Upper lobe of left lung (tissue), 6 donors: ENCODE measurements at regions not wholly inside any gene's neighbourhood (a gene's known extent, or its start where the extent isn't known, plus 50 kb on each side); places are given as distances from the start of the nearest gene placed in this dataset.
"Not testable (repeated sequence)": the region's sequence is repeated elsewhere in the genome, so short reads cannot be mapped to it uniquely, and the experiment has no call there.

ENCODE experiments used
- ATAC-seq, 2 donors: fragments of 200-7000 bp; cut with Tn5 transposase; one replicate each; pipeline ENCODE4 v1.9.1; 2022; ENCODE audit warnings: mild to moderate bottlenecking in 2 of 2, moderate library complexity in 2 of 2; ENCODE audit not compliant: low FRiP score in 2 of 2
- DNase-seq, 2 donors: peaks; one replicate each; pipeline ENCODE4 v3.0.0-alpha.2; 2019 to 2020
- H3K27ac ChIP-seq, 4 donors: fragments of 200-600 bp; sonication (generic); one replicate each; pipeline ENCODE4 v1.5.1; 2016 to 2019
- H3K27me3 ChIP-seq, 4 donors: fragments of 200-600 bp; sonication (generic); one replicate each; pipeline ENCODE4 v1.5.1; 2017 to 2019
- H3K36me3 ChIP-seq, 4 donors: fragments of 200-600 bp; sonication (generic); one replicate each; pipeline ENCODE4 v1.5.1; 2016 to 2019
- H3K4me1 ChIP-seq, 4 donors: fragments of 200-600 bp; sonication (generic); one replicate each; pipeline ENCODE4 v1.5.1; 2018 to 2019
- H3K4me3 ChIP-seq, 4 donors: fragments of 200-600 bp; sonication (generic); one replicate each; pipeline ENCODE4 v1.5.1; 2017 to 2019; ENCODE audit warnings: mild to moderate bottlenecking in 2 of 4, moderate library complexity in 1 of 4
- H3K9me3 ChIP-seq, 4 donors: fragments of 200-600 bp; sonication (generic); one replicate each; pipeline ENCODE4 v1.5.1; 2018 to 2019
- EP300 ChIP-seq, 4 donors: sonication (generic); formaldehyde crosslinking; IDR thresholded peaks; one replicate each; pipeline ENCODE4 v1.5.1; 2017; ENCODE audit warnings: antibody characterized with exemption in 4 of 4, control low read depth in 2 of 4
- POLR2A ChIP-seq, 4 donors: fragments of 450-650 bp; IDR thresholded peaks; one replicate each; pipeline ENCODE4 v1.5.1; 2016 to 2017; ENCODE audit warnings: antibody characterized with exemption in 4 of 4, mild to moderate bottlenecking in 2 of 4
- POLR2AphosphoS5 ChIP-seq, 2 donors: sonication (generic); formaldehyde crosslinking; IDR thresholded peaks; one replicate each; pipeline ENCODE4 v1.5.1; 2017; ENCODE audit warnings: antibody characterized with exemption in 2 of 2
- WGBS, 2 donors: methylation state at CpG; one replicate each; pipeline ENCODE4 v1.1.5; 2017 to 2018; 5-methylcytosine and 5-hydroxymethylcytosine counted together
- TF ChIP-seq, protein P1 (sequence below), 6 experiments: fragments of 450-650 bp in 4 of 6; fragments of 200-600 bp in 2 of 6; sonication (generic) in 2 of 6; IDR thresholded peaks; one replicate each; pipeline ENCODE4 v1.5.1; 2016 to 2019; ENCODE audit warnings: antibody characterized with exemption in 6 of 6
- donor health status: DM: no; HTN: no; CAD: no; lungs with moderate emphysema.
- donor health status: DM: no; HTN: yes; CAD: no; lungs with severe emphysema.

DNA sequence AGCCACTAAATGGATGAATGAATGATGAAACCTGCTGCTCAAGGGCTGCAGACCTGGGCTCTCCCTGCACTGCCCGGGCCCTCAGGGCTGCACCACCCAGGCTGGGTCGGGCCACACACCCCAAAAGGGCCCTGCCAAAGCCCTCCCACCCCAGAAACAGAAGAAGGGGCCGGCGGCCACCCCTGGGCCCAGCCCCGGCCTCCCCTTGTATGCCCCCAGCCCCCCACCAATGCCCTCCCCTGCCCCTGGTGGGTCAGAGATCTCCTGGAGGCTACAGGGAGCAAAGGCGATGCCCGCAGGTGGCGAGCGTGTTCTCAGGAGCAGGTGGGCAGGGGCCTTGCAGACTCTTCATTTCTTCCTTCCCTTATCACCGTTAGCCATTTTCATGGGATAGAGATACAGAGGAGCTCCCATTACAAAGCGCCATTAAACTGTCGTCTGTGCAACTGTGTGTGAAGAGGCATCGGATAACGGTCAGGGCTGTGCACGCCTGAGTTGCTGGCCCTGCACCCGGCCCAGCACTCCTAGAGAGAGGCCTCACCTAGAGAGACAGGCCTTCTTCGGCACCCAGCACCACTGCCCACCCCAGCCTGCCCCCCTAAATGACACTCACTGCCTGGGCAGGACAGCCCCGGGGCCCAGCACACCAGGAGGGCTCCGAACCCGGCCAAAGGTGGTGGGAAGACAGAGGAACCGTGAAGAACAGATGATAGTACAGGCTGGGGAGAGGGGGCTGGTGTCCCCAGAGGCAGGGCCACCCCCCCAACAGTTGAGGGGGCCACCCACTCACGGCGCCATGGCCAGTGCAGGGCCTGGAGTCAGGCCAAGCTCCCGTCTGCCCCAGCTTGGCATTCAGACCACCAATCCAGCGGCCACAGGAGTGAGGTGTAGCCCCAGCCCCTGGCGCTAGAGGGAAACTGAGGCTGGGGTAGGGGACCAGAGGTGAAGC lies 133.7 kb downstream of the FAM53A start:
- TF ChIP-seq, protein P1, sequence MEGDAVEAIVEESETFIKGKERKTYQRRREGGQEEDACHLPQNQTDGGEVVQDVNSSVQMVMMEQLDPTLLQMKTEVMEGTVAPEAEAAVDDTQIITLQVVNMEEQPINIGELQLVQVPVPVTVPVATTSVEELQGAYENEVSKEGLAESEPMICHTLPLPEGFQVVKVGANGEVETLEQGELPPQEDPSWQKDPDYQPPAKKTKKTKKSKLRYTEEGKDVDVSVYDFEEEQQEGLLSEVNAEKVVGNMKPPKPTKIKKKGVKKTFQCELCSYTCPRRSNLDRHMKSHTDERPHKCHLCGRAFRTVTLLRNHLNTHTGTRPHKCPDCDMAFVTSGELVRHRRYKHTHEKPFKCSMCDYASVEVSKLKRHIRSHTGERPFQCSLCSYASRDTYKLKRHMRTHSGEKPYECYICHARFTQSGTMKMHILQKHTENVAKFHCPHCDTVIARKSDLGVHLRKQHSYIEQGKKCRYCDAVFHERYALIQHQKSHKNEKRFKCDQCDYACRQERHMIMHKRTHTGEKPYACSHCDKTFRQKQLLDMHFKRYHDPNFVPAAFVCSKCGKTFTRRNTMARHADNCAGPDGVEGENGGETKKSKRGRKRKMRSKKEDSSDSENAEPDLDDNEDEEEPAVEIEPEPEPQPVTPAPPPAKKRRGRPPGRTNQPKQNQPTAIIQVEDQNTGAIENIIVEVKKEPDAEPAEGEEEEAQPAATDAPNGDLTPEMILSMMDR (IDR thresholded peaks at IDR 0.05) = no peak
- TF ChIP-seq EP300 (IDR thresholded peaks at IDR 0.05) = no peak
- no peak for TF ChIP-seq POLR2A (IDR thresholded peaks at IDR 0.05)
- no peak for TF ChIP-seq POLR2AphosphoS5 (IDR thresholded peaks at IDR 0.05)

GRCh38 chr4:1549638-1550035 lies 134.5 kb downstream of the FAM53A start:
- no peak for ATAC-seq
- peaks cover 6 to 20% (median 10%) of the 10 kb centered on the region in 4 donors for H3K4me1 ChIP-seq
- no peaks in the 10 kb centered on the region for H3K27me3 ChIP-seq
- no peaks in the 10 kb centered on the region for H3K36me3 ChIP-seq
- H3K4me3 ChIP-seq = no peak overlapping the region
- H3K27ac ChIP-seq = no peak overlapping the region
- H3K9me3 ChIP-seq = no peaks in the 10 kb centered on the region
- peak in 1 of 2 donors; percentile 48 for DNase-seq
- WGBS, 2 donors = 84 to 93% methylated on average over 8 to 11 of the region's 11 CpGs
- no peak for TF ChIP-seq EP300 (IDR thresholded peaks at IDR 0.05)
- TF ChIP-seq POLR2A (IDR thresholded peaks at IDR 0.05) = no peak
- no peak for TF ChIP-seq POLR2AphosphoS5 (IDR thresholded peaks at IDR 0.05)
- TF ChIP-seq, protein P1 (IDR thresholded peaks at IDR 0.05) = no peak

More for the DNA sequence above, 133.7 kb downstream of the FAM53A start:
- WGBS, 2 donors = 73 to 82% methylated on average over 19 to 26 of the region's 26 CpGs
- Histone ChIP-seq H3K9me3 (no peaks in the 10 kb centered on the region), H3K4me1 (peaks cover 6 to 17% (median 9%) of the 10 kb centered on the region in 4 donors), H3K27me3 (no peaks in the 10 kb centered on the region), H3K36me3 (no peaks in the 10 kb centered on the region), H3K4me3 (no peak overlapping the region), H3K27ac (no peak overlapping the region)
- ATAC-seq = no peak
- peak in 1 of 2 donors; percentile 67 for DNase-seq

- H3K36me3 ChIP-seq, H3K27me3 ChIP-seq, H3K9me3 ChIP-seq: not testable (repeated sequence)
- Histone ChIP-seq H3K27ac (peak overlapping the region in 2 of 4 donors; percentile 77 to 80), H3K4me3 (peak overlapping the region; percentile 18 to 42 (median 28)), H3K4me1 (peaks cover 6 to 23% (median 11%) of the 10 kb centered on the region in 4 donors)
- 9 to 18% methylated on average over 7 to 31 of the region's 33 CpGs for WGBS, 2 donors
- ATAC-seq (peak; percentile 87 to 95), DNase-seq (peak; percentile 41 to 93)
- TF ChIP-seq, protein P1 (IDR thresholded peaks at IDR 0.05) = peak; percentile 84 to 99 (median 94)
Measured at GRCh38 chr4:1548827-1549637, 135.1 kb downstream of the FAM53A start.

DNA sequence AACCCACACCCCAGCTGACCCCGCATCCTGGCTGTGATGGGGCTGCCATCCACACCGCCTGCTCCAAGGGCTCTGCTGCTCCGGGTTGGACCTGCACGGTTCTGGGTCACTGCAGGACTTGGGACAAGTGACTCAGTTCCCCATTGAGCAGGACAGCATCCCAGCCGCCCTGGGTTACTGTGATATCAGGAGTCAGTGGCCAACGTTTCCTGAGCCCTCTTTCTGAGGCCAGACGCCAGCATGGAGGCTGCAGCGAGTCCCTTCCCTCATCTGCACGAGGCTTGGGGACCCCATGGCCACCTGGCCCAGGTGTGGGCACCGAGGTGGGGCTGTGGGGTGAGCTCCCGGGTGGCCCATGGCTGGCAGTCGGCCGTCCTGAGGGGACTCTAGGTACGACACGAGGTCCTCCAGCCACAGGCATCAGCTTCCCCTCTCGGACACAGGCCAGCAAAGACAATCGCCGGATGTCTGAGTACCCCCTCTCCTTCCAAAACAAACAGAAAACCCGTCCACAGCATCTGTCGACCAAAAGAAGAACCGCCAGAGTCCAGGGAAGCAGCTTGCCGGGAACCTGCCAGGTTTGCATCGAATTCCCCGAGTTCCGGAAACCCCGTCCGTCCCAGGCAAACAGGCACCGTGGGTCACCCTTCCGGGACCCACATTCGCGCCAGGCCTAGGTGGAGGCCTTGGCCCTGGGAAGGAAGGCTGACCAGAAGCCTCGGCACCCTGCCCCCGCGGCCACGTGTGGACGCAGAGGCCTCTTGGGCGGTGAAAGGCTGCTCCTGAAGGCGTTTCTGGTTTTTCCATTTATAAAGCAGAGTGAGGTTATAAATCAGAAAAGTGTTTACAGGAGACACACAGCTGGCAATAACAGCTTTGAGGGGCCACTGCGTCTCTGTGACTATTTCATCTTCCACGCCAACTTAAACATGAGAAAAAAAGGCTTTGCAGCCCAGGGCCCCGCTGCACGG lies 136.0 kb downstream of the FAM53A start:
- peak overlapping the region; percentile 18 to 42 (median 28) for H3K4me3 ChIP-seq
- peaks cover 12 to 30% (median 12%) of the 10 kb centered on the region in 4 donors for H3K4me1 ChIP-seq
- H3K36me3 ChIP-seq = no peaks in the 10 kb centered on the region
- DNase-seq (peak in 1 of 2 donors; percentile 87), ATAC-seq (peak; percentile 29 to 56)
- no peaks in the 10 kb centered on the region for H3K27me3 ChIP-seq
- TF ChIP-seq, protein P1 (IDR thresholded peaks at IDR 0.05) = no peak
- peak in 1 of 2 donors; percentile 71 for TF ChIP-seq POLR2AphosphoS5 (IDR thresholded peaks at IDR 0.05)
- peak overlapping the region; percentile 5 to 80 (median 68) for H3K27ac ChIP-seq
- H3K9me3 ChIP-seq = no peaks in the 10 kb centered on the region
- 31 to 68% methylated on average over 24 to 41 of the region's 42 CpGs for WGBS, 2 donors
